ENCODE measurements at regions not wholly inside any gene's neighbourhood (a gene's known extent, or its start where the extent isn't known, plus 50 kb on each side); places are given as distances from the start of the nearest gene placed in this dataset.

DNA sequence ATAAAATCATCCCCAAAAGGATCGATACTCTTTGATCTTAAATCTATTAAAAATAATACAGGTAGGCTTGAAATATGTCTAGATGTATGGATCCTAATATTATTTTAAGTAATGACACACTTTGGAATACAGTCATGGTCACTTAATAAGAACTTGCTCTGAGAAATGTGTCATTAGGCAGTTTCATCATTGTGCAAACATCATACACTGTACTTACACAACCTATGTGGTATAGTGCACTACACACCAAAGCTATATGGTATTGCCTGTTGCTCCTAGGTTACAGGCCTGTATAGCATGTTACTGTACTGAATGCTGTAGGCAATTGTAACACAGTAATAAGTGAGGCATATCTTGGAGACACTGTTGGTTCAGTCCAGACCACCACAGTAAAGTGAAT lies 307.1 kb downstream of the RAP2B start:
- TF ChIP-seq, protein P1, sequence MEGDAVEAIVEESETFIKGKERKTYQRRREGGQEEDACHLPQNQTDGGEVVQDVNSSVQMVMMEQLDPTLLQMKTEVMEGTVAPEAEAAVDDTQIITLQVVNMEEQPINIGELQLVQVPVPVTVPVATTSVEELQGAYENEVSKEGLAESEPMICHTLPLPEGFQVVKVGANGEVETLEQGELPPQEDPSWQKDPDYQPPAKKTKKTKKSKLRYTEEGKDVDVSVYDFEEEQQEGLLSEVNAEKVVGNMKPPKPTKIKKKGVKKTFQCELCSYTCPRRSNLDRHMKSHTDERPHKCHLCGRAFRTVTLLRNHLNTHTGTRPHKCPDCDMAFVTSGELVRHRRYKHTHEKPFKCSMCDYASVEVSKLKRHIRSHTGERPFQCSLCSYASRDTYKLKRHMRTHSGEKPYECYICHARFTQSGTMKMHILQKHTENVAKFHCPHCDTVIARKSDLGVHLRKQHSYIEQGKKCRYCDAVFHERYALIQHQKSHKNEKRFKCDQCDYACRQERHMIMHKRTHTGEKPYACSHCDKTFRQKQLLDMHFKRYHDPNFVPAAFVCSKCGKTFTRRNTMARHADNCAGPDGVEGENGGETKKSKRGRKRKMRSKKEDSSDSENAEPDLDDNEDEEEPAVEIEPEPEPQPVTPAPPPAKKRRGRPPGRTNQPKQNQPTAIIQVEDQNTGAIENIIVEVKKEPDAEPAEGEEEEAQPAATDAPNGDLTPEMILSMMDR (IDR thresholded peaks at IDR 0.05), result no peak
- TF ChIP-seq POLR2A (IDR thresholded peaks at IDR 0.05), result no peak

All from body of pancreas (tissue), 4 donors.